Natural killer cell (primary cell): ENCODE measurements at regions not wholly inside any gene's neighbourhood (a gene's known extent, or its start where the extent isn't known, plus 50 kb on each side); places are given as distances from the start of the nearest gene placed in this dataset.

Source experiments
- ATAC-seq, 3 donors: fragments of 150-1000 bp in 2 of 3; fragments of 200-7000 bp in 1 of 3; cut with Tn5 transposase; 1 replicate in 1 of 3; 2 replicates in 2 of 3; pipeline ENCODE4 v1.10.0; 2021; ENCODE audit warnings: mild to moderate bottlenecking in 2 of 3, moderate library complexity in 2 of 3
- DNase-seq, 2 donors: peaks; one replicate each; pipeline versions ENCODE4 v3.0.0 to v3.0.0-alpha.2; 2013 to 2021; ENCODE audit warnings: mixed read lengths in 1 of 2
- H3K27ac ChIP-seq: one replicate; pipeline ENCODE4 v1.5.1; 2013; ENCODE audit warnings: mild to moderate bottlenecking, low read length
- H3K27me3 ChIP-seq: one replicate; pipeline ENCODE4 v1.6.1; 2013; ENCODE audit warnings: low read length; ENCODE audit not compliant: control insufficient read depth, insufficient read depth
- H3K36me3 ChIP-seq: one replicate; pipeline ENCODE4 v1.6.1; 2013; ENCODE audit warnings: low read length; ENCODE audit not compliant: control insufficient read depth, insufficient read depth
- H3K4me1 ChIP-seq: one replicate; pipeline ENCODE4 v1.6.1; 2013; ENCODE audit warnings: low read length; ENCODE audit not compliant: control insufficient read depth, insufficient read depth
- H3K4me3 ChIP-seq: one replicate; pipeline ENCODE4 v1.5.1; 2013; ENCODE audit warnings: low read length
- H3K9me3 ChIP-seq: one replicate; pipeline ENCODE4 v1.6.1; 2013; ENCODE audit warnings: low read length; ENCODE audit not compliant: control insufficient read depth, insufficient read depth
- H3K27ac Mint-ChIP-seq, 2 donors: one replicate each; pipeline ENCODE4 v1.8.0; 2022; ENCODE audit warnings: mild to moderate bottlenecking in 2 of 2, mixed read lengths in 2 of 2, moderate library complexity in 1 of 2
- H3K27me3 Mint-ChIP-seq, 2 donors: one replicate each; pipeline ENCODE4 v1.8.0; 2022; ENCODE audit warnings: low read depth in 2 of 2, mixed read lengths in 2 of 2
- H3K36me3 Mint-ChIP-seq: one replicate; pipeline ENCODE4 v1.8.0; 2022; ENCODE audit warnings: mixed read lengths
- H3K4me1 Mint-ChIP-seq, 2 donors: one replicate each; pipeline ENCODE4 v1.8.0; 2022; ENCODE audit warnings: mixed read lengths in 2 of 2
- H3K4me3 Mint-ChIP-seq: one replicate; pipeline ENCODE4 v1.8.0; 2022; ENCODE audit warnings: mild to moderate bottlenecking, moderate library complexity, mixed read lengths
- H3K9me3 Mint-ChIP-seq, 2 donors: one replicate each; pipeline ENCODE4 v1.8.0; 2022; ENCODE audit warnings: mixed read lengths in 2 of 2
- CTCF ChIP-seq: fragments of 200-600 bp; IDR thresholded peaks from one replicate; pipeline ENCODE4 v1.8.0; 2022; ENCODE audit warnings: antibody characterized with exemption
- WGBS: methylation state at CpG from one replicate; pipeline ENCODE4 v1.1.7; 2013; ENCODE audit warnings: missing lambda C conversion rate; ENCODE audit not compliant: insufficient coverage; 5-methylcytosine and 5-hydroxymethylcytosine counted together
- intact Hi-C: fragments of 100-400 bp; cut with micrococcal nuclease; formaldehyde crosslinking; loops from one replicate; pipeline ENCODE4 v1.14.2; 2022

GRCh38 chr5:23318960-23319359, 188.4 kb upstream of the PRDM9 start:
- Histone ChIP-seq H3K27ac (no peak overlapping the region), H3K27me3 (no peaks in the 10 kb centered on the region), H3K9me3 (no peaks in the 10 kb centered on the region), H3K4me3 (no peak overlapping the region), H3K4me1 (no peaks in the 10 kb centered on the region), H3K36me3 (no peaks in the 10 kb centered on the region)
- intact Hi-C loops: no loop called here
- WGBS: 82% methylated on average over 1 of the region's 2 CpGs
- peaks cover 7% of the 10 kb centered on the region for H3K36me3 Mint-ChIP-seq
- H3K4me1 Mint-ChIP-seq: no peaks in the 10 kb centered on the region
- H3K9me3 Mint-ChIP-seq: peaks cover 13 to 21% of the 10 kb centered on the region in 2 donors
- H3K27ac Mint-ChIP-seq: no peak overlapping the region
- no peak for ATAC-seq
- no peaks in the 10 kb centered on the region for H3K27me3 Mint-ChIP-seq
- no peak overlapping the region for H3K4me3 Mint-ChIP-seq
- no peak for TF ChIP-seq CTCF
- DNase-seq: no peak

- intact Hi-C loops: no loop called here
- whole genome bisulfite sequencing: no CpG with 5 or more reads among the region's 1 CpG
- H3K9me3 Mint-ChIP-seq: peaks cover 11 to 16% of the 10 kb centered on the region in 2 donors
These were observed 189.2 kb upstream of the PRDM9 start for GRCh38 chr5:23318166-23318565.

GRCh38 chr5:23316060-23316591, 191.3 kb upstream of the PRDM9 start:
- no peak for TF ChIP-seq CTCF
- no peak for ATAC-seq
- H3K27me3 ChIP-seq: no peaks in the 10 kb centered on the region
- Mint-ChIP-seq H3K27me3 (no peaks in the 10 kb centered on the region), H3K9me3 (peaks cover 9 to 21% of the 10 kb centered on the region in 2 donors), H3K4me1 (no peaks in the 10 kb centered on the region), H3K36me3 (peaks cover 11% of the 10 kb centered on the region), H3K27ac (no peak overlapping the region), H3K4me3 (no peak overlapping the region)
- DNase-seq: no peak
- H3K4me1 ChIP-seq: no peaks in the 10 kb centered on the region
- 25% methylated on average over 1 of the region's 1 CpG for WGBS
- intact Hi-C loops: no loop called here
- H3K27ac ChIP-seq: no peak overlapping the region
- no peaks in the 10 kb centered on the region for H3K36me3 ChIP-seq
- no peak overlapping the region for H3K4me3 ChIP-seq
- H3K9me3 ChIP-seq: no peaks in the 10 kb centered on the region

More at GRCh38 chr5:23318166-23318565, 189.2 kb upstream of the PRDM9 start:
- no peak overlapping the region for H3K4me3 Mint-ChIP-seq
- H3K4me1 ChIP-seq: no peaks in the 10 kb centered on the region
- no peaks in the 10 kb centered on the region for H3K36me3 ChIP-seq
- ATAC-seq: no peak
- peaks cover 7% of the 10 kb centered on the region for H3K36me3 Mint-ChIP-seq
- H3K27ac ChIP-seq: no peak overlapping the region
- DNase-seq: no peak
- no peak for TF ChIP-seq CTCF
- no peak overlapping the region for H3K27ac Mint-ChIP-seq
- no peaks in the 10 kb centered on the region for H3K9me3 ChIP-seq
- H3K4me3 ChIP-seq: no peak overlapping the region
- H3K27me3 Mint-ChIP-seq: no peaks in the 10 kb centered on the region
- H3K4me1 Mint-ChIP-seq: no peaks in the 10 kb centered on the region
- H3K27me3 ChIP-seq: no peaks in the 10 kb centered on the region

- Mint-ChIP-seq H3K4me3 (no peak overlapping the region), H3K4me1 (no peaks in the 10 kb centered on the region)
- intact Hi-C loops: no loop called here
These were observed 192.6 kb upstream of the PRDM9 start for GRCh38 chr5:23314827-23315226.

More at GRCh38 chr5:23314827-23315226, 192.6 kb upstream of the PRDM9 start:
- ATAC-seq (no peak), DNase-seq (no peak)
- 80% methylated on average over 3 of the region's 3 CpGs for WGBS
- Histone ChIP-seq H3K27me3 (no peaks in the 10 kb centered on the region), H3K36me3 (no peaks in the 10 kb centered on the region), H3K4me3 (no peak overlapping the region), H3K4me1 (no peaks in the 10 kb centered on the region), H3K27ac (no peak overlapping the region), H3K9me3 (no peaks in the 10 kb centered on the region)
- Mint-ChIP-seq H3K9me3 (peaks cover 11 to 22% of the 10 kb centered on the region in 2 donors), H3K27ac (no peak overlapping the region), H3K36me3 (peaks cover 15% of the 10 kb centered on the region), H3K27me3 (no peaks in the 10 kb centered on the region)
- TF ChIP-seq CTCF: no peak
